ENCODE measurements at regions not wholly inside any gene's neighbourhood (a gene's known extent, or its start where the extent isn't known, plus 50 kb on each side); places are given as distances from the start of the nearest gene placed in this dataset.

DNA sequence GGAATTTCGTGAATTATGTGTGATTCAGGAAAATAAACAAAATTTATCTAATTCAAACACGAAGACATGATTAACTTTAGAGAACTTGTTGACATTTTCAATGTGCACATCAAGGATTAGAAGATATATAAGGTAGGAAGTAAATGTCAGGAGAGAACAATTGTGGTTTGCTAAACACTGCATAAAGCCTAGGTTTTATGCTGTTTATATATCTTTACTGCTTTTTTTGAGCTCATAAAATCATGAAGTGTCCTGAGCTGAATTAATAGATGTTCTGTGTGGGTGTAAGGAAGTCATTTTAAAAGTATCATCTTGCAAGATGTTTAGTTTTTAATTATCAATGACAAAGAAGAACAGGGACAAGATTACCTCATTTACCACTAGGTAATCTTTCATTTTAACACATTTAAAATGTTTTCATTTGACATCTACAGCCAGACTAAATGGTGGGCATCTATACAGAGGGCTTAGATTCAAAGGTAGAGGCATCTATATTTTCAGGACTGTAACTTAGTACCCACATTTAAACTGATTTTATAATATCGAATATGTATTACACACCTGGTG lies 382.8 kb downstream of the ADAMTS20 start:
- DNase-seq: no peak

DNA sequence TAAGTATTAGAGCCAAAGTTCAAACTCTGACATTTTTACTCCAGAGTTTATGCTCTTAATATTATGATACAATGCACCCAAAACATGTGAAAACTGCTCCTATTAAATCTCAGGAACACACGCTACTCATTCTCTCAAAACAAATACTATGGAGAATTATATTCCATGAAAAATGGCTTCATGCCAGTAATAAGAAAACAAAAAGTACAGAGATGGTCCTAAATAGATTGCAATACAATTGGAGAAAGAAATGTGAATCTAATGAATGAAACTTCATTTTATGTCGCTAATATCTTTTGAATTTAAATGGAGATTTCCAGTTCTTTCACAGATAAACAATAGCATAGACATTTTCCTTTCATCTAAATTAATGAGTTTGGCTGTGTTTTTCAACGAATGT lies 384.3 kb downstream of the ADAMTS20 start:
- DNase-seq: no peak

- DNase-seq: no peak
These were observed 386.7 kb downstream of the ADAMTS20 start for GRCh38 chr12:43165351-43165750.

DNA sequence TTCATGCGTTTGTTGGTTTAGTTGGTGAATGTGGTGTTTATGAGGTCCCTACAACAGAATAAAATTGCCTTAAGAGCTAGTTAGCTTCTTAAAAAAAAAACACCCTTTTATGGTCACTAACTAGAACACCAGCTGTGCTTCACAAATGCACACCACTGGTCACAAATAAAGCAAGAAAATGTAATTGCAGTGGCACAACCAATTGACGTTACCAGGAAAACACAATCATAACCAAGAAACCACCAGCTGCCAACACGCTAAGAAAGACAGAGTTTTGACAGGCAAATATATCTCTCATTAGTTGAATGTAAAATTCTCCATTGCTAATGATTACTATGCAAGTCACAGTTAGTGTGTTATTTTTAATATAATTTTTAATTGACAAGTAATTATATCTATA lies 389.9 kb downstream of the ADAMTS20 start:
- peak in 2 of 3 experiments; percentile 6 to 74 for DNase-seq

- DNase-seq: peak in 1 of 3 experiments; percentile 46
These were observed 392.5 kb downstream of the ADAMTS20 start for GRCh38 chr12:43159506-43159905.

DNA sequence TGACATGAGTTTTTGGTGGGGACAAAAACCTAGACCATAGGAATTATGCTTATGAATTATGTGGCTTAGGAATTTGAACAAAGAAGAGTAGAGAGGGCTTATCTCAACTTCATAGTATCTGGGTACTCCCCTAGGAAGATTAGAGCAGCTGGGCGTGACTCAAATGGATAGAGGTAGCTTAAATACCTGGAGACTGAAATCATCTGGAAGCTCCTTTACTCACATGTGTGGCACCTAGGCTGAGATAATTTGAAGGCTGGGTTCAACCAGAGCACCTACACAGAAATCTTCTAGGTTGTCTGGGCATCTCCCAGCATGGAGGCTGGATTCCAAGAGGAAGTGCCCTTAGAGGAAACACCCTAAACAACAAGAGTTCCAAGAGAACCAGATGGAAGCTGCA lies 393.9 kb downstream of the ADAMTS20 start:
- DNase-seq: no peak

- DNase-seq: no peak
These were observed 396.6 kb downstream of the ADAMTS20 start for GRCh38 chr12:43155376-43155775.

DNA sequence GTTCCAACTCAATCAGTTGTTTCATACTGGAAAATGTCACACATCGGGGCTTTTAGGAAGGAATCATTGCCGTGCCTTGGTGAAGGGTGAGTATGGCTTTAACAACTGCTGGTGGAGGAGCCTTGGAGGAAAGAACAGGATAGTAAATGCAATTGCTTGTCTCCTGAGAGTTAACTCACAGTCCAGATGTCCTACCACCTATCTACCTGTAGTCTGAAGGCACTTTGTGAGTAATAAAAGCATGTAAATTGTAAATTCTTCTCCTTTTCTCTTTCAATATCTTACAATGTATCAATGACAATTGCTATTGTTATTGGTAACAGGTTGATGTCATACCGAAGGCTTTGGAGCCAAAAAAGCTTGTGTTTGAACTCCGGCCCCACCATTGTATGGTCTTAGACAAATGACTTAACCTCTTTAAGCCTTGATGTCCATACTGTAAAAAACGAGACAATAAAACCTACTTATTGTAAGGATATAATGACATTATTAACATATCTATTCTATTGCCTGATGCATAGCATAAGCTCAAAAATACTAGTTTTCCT lies 397.4 kb downstream of the ADAMTS20 start:
- DNase-seq: no peak

- no peak for DNase-seq
These were observed 400.5 kb downstream of the ADAMTS20 start for GRCh38 chr12:43151441-43151981.

- DNase-seq: no peak
These were observed 403.3 kb downstream of the ADAMTS20 start for GRCh38 chr12:43148691-43149090.

DNA sequence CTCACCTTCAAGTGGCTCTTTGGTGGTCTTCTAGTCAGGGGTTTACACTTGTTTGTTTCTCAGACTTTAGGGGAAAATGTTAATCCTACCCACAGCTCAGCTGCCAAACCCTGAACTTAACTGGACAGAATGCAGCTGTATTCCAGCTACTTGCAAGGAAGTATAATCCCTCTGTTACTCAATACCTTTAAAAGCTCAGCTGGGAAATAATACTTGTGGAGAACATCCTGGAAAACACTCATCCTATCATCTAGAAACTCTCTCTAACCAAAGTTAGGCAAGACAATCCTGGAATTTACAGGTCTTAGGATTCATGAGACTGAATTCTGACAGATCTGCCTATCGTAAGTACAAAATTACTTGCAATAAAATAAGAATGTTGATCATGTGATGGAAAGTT lies 404.1 kb downstream of the ADAMTS20 start:
- no peak for DNase-seq

- DNase-seq: no peak
These were observed 406.5 kb downstream of the ADAMTS20 start for GRCh38 chr12:43145481-43145880.

DNA sequence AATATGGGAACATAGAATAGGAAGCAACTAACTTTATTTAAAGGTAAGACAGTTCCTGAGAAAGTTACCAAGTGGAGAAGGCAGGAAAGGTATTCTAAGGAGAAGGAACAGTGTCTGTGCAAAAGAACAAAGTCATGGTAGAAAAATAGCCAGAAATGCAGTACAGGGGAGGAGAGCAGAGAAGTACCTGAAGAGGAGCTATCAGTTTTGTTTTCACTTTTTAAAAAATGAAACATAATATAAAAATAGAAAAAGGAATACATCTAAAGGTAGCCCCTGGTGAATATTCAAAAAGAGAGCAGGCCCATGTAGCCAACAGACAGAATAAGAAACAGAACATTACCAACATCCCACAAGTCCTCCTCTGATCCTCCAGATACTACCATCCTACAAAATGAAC lies 408.7 kb downstream of the ADAMTS20 start:
- no peak for DNase-seq

DNA sequence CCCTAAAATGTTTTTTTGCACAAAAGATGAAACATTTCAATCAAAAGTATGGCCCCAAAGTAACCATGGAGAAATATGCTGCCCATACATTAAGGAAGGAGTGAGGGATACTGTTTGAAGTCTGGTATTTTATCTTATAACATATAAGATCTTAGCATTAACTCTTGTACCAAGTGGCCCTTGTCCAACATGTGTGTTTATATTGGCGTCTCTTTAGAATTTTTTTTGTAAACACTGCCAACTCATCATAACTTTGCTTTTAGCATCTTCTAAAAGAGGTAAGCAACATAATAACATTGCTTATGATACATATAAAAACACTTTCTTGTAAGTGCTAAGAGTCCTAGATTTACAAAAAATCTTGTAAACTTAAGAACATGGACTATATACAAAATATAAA lies 419.7 kb downstream of the ADAMTS20 start:
- DNase-seq: no peak

DNA sequence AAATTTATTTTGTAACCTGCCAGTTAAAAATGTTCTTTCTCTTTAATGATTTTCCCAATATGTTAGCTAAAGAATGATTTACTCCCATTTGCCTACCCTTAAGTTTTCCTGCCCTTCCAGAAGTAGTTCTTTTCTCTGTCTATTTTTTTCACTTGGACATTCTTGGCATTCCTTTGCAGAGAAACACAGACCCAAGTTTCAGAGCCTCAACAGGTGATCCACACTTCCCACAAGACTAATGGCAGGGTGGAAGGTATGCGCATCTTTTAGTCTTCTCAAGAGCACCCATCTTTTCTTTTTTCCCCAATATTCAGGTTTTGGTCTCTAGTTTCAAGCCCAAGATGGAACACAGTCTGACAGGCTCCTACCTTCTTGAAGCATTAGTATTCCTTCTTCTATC lies 420.7 kb downstream of the ADAMTS20 start:
- DNase-seq: no peak

DNA sequence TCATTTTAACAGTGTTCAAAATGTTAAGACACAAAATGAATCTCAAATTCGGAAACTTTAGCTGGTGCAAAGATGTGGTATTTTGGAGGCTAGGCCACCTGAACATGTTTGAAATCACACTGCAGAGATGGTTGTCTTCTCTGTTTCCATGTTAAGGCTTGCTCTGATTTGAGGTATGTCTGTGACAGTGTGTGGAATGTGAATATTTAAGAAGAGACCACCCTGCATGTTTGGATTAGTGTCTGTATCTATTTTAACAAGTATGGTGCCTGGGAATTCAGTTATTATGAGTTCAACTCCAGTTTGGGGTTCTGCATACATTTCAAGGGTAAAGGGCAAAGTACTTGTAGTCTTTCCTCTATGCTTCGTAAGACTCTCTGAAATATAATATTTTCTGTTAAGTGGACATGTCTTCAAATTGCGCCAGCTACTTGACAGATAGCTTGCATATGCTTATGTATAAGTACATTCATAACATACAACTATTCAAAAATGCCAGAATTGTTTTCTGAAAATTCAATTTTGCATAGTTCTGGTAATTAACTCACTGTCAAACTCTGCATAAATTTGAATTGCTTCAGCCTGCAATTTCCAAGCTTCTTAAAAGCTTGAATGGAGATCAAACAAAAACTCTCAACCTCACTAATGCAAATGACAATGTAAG lies 424.0 kb downstream of the ADAMTS20 start:
- DNase-seq: no peak

DNA sequence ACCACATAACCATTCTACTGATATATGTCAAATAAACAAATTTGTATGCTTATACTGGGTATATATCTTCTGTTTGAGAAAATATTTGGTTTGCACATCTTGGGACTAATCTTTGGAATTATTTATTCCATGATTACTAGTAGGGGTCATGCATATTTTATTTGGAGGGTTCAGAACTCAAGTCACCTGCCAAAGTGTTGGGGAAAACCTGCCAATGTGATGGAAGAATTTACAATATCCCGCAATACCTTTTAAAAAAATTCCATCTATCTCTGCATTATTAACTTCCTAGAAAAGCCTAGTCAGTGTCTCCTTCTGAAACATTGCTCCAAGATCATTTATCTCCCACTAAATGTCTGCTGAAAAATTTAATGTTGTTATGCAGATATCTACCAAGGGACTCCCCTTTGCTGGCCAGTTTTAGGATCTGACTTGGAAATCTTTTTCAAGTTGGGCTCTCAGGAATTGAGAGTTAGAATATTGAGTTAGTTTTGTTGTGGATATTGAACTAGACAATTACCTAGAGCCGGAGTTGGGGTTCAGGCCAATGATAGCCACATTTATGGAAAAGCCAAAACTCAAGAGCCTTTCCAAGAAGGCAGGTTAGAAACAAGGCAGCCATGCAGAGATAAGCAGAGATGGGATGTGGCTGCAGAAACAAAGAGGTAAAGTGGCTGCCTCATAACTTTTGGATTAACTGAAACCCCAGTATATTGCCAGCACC lies 425.2 kb downstream of the ADAMTS20 start:
- DNase-seq: no peak

GRCh38 chr12:43123461-43123860 lies 428.5 kb downstream of the ADAMTS20 start:
- no peak for DNase-seq

GRCh38 chr12:43120150-43120549 lies 431.9 kb downstream of the ADAMTS20 start:
- no peak for DNase-seq

GRCh38 chr12:43118881-43119280 lies 433.1 kb downstream of the ADAMTS20 start:
- DNase-seq: no peak

DNA sequence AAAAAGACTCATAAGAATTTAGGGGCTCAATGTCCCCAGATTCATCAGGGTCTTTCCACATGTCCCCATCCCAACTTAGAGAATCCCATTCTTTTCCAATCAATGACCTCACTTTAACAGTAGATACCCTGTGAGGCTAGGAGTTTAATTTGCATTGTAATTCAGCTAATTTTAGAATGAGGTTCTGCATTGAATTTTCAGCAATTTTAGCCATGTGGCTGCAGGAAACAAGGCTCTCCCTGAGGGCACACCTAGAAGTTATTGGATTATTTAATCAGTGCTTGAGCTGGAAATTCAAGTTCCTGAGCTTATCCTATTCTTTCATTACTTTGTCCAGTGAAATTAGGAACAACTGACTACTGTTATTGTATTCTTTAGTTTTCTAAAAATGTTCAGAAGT lies 433.8 kb downstream of the ADAMTS20 start:
- no peak for DNase-seq

DNA sequence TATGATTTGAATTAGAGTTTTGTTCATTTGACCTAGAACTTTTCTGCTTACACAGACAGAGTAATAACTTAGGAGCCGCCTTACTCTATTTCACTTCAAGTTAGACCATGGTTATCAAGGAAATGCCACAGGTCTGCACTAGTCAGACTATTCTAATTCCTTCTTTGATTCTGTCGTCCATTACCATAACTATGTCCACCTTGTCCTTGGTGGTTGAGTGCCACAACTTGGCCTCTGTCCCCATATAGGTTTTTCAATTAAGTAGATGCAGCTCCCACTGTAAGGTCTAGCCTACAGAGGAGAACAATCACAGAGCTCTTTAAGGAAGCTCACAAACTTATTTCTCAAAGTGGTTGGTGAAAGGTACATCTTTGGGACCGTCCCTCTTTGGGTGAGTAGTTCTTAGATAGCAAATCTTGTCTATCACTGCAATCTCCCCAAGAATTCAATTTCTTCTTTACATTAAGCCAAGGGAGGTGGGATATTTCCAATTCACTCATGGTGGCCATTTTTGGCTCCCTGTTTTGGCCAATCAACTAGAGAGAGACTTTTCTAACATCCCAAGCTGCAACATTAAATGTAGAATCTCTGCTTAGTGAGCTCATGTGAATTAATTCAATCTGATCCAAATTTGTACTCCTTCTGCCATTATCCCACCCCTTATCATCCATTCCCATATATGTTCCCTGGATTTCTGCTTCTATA lies 434.6 kb downstream of the ADAMTS20 start:
- DNase-seq: no peak
